Hematopoietic multipotent progenitor cell treated with erythropoietin and hydrocortisone succinate and interleukin-3 and kit ligand, for 8 days (in vitro differentiated cells): ENCODE measurements at regions not wholly inside any gene's neighbourhood (a gene's known extent, or its start where the extent isn't known, plus 50 kb on each side); places are given as distances from the start of the nearest gene placed in this dataset.

Experiments
- DNase-seq: peaks from one replicate; pipeline ENCODE4 v3.0.0-alpha.2; 2015

- no peak for DNase-seq
These were observed 326.4 kb downstream of the MEI4 start for GRCh38 chr6:77979204-77979603.

GRCh38 chr6:77986380-77987034 is 333.7 kb downstream of the MEI4 start:
- DNase-seq, result no peak

DNA sequence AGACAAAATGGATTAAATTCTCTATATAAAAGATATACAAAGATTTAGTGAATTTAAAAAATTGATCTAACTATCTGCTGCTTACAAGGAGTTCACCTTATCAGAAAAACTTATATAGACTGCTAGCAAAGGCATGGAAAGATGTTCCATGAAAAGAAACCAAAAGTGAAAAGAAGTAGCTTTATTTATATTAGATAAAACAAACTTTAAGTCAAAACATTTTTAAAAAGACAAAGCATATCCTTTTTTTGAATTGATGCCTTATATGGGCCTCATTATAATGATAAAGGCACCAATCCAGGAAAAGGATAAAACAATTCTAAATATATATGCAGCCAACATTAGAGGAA is 334.2 kb downstream of the MEI4 start:
- DNase-seq, result no peak

GRCh38 chr6:78010130-78010529 is 357.3 kb downstream of the MEI4 start:
- DNase-seq, result no peak

DNA sequence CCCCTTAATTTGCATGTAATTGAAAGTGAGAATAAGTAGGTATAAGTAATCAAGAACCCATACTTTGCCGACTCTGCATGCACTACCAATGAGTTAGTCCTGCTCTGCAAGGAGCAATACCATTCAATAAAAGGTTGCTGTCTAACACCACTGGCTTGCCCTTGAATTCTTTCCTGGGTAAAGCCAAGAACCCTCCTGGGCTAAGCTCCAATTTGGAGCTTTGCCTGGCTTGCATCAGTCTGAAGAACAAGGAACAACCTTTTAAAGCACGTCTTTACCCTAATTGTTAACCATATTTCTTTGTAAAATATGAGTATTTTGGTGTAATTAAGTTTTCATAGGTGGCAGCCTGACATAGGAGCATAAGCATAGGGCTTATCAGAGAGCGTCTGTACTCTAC is 367.7 kb downstream of the MEI4 start:
- no peak for DNase-seq

DNA sequence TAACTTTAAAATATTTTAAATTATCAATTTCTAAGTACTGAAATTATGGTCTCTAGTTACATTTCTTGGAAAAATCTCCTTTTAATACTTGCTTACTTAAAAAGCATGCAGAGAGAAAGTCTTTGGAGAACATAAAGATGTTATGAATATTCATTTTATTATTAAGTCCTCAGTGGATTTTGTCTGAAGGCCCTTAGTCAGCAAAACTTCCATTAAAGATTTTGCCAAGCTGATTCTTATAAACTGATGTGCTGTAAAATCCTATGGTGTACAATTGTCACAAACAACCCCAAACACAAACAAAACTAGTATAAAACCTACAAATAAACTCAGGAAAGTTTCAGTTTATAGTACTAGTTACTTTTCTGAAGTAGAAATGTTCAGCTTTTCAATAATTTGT is 372.7 kb downstream of the MEI4 start:
- no peak for DNase-seq

GRCh38 chr6:78031228-78031627 is 378.4 kb downstream of the MEI4 start:
- no peak for DNase-seq

DNA sequence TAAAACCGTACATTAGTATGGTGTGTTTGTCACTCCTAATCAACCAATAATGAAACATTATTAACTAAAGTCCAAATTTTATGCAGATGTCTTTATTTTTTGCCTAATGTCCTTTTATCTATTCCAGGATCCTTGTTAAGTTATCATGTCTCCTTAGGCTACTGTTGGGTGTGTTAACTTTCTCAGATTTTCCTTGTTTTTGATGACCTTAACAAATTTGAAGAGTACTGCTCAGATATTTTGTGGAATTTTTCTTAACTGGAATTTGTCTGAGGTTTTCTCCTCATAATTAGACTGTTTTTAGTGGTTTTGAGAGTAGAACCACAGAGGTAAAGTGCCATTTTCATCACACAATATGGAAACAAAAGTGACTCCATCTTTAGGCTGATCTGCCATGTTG is 406.3 kb downstream of the MEI4 start:
- no peak for DNase-seq

DNA sequence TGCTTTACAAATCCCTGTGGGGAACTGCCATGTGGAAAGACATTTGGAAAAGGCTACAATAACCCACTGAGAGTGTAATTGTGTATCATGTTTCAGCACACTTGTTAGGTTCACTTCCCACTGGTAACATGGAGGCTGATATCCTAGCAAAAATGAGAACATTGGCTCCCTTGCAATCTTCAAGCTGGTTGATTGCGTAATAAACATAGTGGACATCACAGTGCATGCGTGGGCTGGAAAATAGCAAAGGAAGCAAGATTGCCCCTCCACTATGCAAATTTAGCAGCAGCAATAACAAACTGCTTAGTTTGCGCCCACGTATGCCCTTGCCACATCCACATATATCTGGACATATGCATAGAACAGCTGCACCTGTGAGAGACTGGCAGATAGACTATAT is 410.2 kb downstream of the MEI4 start:
- no peak for DNase-seq

- no peak for DNase-seq
These were observed 423.5 kb downstream of the MEI4 start for GRCh38 chr6:78076371-78076770.

GRCh38 chr6:78089531-78089930 is 436.7 kb downstream of the MEI4 start:
- DNase-seq, result no peak

DNA sequence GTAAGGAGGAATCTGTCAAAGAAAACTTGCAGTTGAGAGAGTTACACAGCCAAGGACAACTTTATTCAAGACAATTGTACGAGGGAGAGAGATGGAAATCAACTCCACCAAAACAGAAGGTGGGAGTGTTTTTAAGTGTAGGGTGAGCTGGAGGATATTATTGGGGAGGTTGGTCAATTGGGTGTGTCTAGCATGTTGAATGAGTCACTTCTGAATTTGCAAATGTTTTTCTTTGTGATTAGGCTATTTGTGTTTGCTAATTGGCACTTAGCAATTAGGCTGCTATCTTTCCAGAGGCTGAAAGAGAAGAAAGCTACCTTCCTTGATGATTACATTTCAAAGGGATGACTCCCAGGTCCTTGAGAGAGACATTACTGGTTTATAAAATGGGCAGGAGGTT is 441.1 kb downstream of the MEI4 start:
- DNase-seq, result no peak

DNA sequence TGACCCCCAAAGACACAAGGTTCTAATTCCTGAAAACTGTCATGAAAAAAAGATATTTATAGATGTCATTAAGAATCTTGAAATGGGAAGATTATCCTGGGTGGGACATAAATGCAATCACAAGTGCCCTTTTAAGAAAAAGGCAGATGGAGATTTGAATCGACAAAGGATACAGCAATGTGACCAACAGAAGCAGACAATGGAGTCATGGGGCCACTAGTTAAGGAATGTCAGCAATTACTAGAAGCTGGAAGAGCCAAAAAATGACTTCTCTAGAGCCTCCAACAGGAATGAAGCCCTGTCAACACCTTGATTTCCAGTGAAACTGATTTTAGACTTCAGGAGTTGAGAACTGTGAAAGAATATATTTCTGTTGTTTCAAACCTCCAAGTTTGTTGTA is 448.5 kb downstream of the MEI4 start:
- DNase-seq, result no peak

DNA sequence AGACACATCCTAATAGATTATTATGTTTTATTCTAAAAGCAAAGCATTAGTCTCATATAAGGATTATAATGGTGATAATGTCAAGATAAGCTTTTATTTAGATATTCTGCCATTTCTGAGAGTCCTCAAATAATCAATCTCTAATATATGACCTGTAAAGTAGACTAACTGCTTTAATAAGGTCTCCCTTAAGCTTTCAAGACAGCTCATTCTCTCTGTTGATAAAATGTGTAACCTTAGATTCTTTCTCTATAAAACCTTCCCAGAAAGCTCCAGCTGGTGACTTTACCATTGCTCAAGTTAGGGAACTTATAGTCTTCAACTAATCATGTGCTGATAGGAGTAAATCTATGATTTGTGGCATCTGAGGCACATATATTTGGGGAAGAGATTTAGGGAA is 457.8 kb downstream of the MEI4 start:
- DNase-seq, result no peak

DNA sequence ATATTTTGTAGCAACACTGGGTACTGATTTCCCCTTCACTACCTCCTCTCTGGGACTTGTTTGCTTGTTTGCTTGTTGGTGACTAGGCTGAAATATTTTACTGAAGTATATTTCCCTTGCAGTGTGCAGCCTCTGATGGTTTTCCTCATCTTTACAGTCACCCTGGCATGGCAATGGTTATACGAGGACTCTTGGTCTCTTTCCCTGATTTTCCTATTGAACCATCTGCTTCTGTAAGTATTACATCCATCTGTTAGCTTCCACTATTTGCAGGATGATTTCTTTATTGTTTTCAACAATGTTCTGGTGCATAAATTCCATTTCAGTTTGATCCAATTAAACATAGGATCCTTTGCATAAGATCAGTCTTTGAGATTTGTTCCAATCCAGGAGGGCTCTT is 465.1 kb downstream of the MEI4 start:
- DNase-seq, result no peak

GRCh38 chr6:78131521-78131920 is 478.7 kb downstream of the MEI4 start:
- no peak for DNase-seq

DNA sequence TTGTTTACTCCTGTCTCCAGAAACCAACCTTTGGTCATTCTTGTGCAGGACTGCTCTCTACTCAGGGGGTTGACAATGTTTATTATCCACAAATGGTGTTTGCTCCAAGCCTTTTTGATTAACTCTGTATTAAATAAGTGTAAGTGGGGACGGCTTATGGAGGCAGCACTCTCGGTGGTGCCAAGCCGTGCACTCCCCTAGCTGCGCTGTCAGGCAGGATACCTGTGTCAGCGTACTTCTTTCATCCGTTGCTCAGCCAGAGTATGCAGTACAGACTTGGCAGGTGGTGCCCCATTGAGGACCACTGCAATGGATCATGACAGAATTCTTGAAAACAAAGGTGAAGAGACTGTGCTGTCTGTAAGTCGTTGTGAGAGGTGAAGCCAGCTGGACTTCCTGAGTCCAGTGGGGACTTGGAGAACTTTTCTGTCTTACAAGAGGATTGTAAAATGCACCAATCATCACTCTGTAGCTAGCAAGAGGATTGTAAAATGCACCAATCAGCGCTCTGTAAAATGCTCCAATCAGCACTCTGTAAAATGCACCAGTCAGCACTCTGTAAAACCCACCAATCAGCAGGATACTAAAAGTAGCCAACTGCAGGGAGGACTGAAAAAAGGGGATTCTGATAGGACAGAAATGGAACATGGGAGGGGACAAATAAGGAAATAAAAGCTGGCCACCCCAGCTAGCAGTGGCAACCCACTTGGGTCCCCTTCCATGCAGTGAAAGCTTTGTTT is 480.0 kb downstream of the MEI4 start:
- no peak for DNase-seq

- no peak for DNase-seq
These were observed 497.6 kb downstream of the MEI4 start for GRCh38 chr6:78150425-78150824.

DNA sequence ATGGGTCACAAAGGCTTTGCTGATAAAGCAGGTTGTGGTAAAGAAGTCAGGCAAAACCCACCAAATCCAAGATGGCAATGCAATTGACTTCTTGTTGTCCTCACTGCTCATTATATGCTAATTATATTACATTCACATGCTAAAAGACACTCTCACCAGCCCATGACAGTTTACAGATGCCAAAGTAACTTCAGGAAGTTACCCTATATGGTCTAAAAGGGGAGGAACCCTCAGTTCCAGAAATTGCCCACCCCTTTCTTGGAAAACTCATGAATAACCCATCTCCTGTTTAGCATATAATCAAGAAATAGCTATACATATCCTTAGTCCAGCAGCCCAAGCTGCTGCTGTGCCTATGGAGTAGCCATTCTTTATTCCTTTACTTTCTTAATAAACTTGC is 501.1 kb downstream of the MEI4 start:
- DNase-seq, result no peak

DNA sequence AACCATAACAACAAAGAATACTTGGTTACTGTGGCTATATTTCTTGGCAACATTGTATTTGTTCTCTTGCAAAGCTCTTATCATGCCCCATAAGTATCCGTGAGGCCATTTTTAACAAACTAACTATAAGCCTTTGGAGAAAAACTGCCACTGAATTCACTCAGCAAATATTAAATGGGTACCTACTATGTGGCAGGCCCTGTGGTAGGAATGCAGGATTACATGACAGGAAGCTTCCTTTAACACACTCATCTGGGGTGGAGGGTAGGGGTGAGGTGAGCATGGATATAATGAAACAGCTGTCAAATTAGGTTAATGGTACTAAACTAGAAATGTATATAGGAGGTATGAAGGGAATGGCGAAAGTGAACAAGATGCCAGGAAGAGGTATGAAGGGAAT is 504.8 kb downstream of the MEI4 start:
- DNase-seq, result no peak

DNA sequence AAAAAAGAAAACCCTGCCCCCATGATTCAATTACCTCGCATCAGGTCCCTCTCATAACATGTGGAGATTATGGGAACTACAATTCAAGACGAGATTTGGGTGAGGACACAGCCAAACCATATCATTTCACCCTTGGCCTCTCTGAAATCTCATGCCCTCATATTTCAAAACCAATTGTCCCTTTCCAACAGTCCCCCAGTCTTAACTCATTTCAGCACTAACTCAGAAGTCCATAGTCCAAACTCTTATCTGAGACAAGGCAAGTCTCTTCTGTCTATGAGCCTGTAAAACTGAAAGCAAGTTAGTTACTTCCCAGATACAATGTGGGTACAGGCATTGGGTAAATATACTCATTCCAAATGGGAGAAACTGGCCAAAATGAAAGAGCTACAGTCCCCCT is 536.1 kb downstream of the MEI4 start:
- no peak for DNase-seq

DNA sequence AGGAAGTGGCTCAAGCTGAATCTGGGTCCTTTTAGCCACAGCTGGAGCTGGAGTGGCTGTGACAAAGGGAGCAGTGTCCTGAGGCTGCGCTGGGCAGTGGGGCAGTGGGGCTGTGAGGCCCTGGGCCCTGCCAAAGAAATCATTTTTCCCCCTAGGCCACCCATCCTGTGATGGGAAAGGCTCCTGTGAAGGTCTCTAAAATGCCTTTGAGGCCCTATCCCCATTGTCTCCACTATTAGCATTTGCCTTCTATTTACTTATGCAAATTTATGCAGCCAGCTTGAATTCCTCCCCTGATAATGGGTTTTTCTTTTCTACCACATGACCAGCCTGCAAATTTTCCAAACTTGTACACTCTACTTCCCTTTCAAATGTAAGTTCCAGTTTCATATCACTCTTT is 539.2 kb downstream of the MEI4 start:
- DNase-seq, result no peak

- no peak for DNase-seq
These were observed 546.2 kb downstream of the MEI4 start for GRCh38 chr6:78199044-78199443.

- no peak for DNase-seq
These were observed 569.4 kb downstream of the MEI4 start for GRCh38 chr6:78222226-78222625.

- DNase-seq, result no peak
These were observed 578.2 kb downstream of the MEI4 start for GRCh38 chr6:78231002-78231401.
